ENCODE measurements at regions not wholly inside any gene's neighbourhood (a gene's known extent, or its start where the extent isn't known, plus 50 kb on each side); places are given as distances from the start of the nearest gene placed in this dataset.

DNA sequence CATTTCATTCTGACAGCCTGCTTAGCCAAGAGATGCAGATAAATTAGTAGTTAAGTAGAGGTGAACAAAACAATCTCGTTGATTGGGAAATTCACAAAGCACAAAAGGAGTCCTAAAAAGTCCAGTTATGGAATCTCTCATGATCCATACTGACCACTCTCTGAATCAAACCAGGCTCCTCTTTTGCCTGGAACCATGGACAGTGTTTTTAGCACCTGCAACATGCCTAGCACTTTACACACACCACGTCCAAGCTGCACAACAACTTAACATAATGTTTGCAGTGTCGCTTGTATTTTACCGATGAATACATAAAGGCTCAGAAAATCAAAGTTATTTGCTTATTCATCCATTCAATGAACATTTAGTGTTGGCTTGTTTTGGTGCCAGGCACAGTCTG, 101.8 kb upstream of the ST8SIA2 start:
- TF ChIP-seq CTCF (conservative IDR thresholded peaks at IDR 0.05) (no peak), ZFX (IDR thresholded peaks at IDR 0.05) (no peak)
